NCI-H524 (cell line): ENCODE measurements at regions not wholly inside any gene's neighbourhood (a gene's known extent, or its start where the extent isn't known, plus 50 kb on each side); places are given as distances from the start of the nearest gene placed in this dataset.
"Not testable (repeated sequence)": the region's sequence is repeated elsewhere in the genome, so short reads cannot be mapped to it uniquely, and the experiment has no call there.

Experiments used
- DNase-seq, 2 experiments: peaks; one replicate each; lab custom pipeline; 2025; lab: John Stamatoyannopoulos, UW

GRCh38 chr10:9038146-9038714 is 983.7 kb downstream of the GATA3 start:
- peak in 1 of 2 experiments; percentile 39 for DNase-seq

- DNase-seq = no peak
These were observed 989.0 kb downstream of the GATA3 start for GRCh38 chr10:9043466-9043865.

GRCh38 chr10:9045311-9045710 is 990.8 kb downstream of the GATA3 start:
- no peak for DNase-seq

GRCh38 chr10:9051328-9051974 is 997.0 kb downstream of the GATA3 start:
- DNase-seq = no peak

- no peak for DNase-seq
These were observed 998.3 kb downstream of the GATA3 start for GRCh38 chr10:9052767-9053166.

DNA sequence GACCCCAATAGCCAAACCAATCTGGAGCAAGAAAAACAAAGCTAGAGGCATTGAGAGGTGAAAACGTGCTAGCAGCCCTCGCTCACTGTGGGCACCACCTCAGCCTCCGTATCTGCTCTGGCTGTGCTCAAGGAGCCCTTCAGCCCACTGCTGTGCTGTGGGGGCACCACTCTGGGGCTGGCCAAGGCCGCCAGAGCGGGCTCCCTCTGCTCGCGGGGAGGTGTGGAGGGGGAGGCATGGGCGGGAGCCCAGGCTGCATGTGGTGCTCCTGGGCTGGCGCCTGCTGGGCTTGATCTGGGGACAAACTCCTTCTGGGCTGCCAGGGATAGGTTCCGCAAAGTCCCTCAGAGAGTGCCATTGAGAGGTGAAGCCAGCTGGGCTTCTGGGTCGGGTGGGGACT is 1002.0 kb downstream of the GATA3 start:
- no peak for DNase-seq

- DNase-seq = not testable (repeated sequence)
These were observed 1002.8 kb downstream of the GATA3 start for GRCh38 chr10:9057293-9057692.

- DNase-seq = no peak
These were observed 1005.8 kb downstream of the GATA3 start for GRCh38 chr10:9060314-9060713.

DNA sequence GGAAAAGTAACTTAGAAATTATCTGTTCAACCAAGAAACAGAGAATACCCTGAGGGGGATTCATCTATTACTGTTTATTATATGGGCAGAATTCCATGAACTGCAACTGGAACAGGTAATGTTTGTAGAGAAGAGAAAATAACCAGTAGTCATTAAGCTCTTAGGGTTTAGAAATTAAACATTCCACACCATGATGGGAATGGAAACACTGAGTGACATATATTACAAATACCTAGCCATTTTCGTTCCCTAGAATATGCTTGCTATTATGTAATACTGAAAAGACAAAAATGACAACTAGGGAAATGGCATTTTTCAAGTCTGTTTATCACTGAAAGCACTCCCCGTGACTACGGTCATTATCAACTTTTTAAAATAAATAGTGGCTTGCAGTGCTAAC is 1007.4 kb downstream of the GATA3 start:
- DNase-seq = no peak

DNA sequence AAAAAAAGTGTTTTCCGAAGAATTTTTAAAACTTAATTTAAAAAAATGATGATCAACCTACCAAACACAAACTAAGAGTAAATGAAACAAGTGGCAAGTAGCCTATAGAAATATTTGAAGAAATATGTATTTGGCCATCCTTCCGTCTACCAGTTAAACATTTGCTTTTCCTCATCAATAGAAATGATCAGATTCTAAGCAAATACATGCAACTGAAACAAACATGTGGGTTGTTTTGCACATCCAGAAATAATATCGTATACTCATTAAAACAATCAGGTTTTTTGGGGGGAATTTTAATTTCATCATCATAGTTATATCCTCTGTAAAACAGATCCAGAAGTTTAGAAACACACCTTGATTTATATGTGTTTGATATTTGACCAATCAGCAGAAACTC is 1011.7 kb downstream of the GATA3 start:
- no peak for DNase-seq

DNA sequence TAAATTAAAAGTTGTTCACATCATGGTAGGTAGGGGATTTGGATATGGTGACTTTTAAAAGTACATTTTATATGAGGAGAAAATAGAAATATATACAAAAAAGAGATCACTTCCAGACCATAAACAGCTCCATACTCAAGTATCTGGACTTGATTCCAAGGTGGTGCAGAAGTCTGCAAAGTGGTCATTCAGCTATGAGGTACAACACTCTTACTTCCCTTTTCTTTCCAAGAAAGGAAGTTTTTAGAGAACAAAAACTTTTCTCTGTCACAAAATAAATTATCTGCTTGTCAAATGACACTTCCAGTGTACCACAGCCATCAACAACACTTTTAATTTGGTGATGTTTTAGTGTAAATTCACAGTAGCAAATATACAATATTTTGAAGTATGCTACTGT is 1013.5 kb downstream of the GATA3 start:
- DNase-seq = no peak

GRCh38 chr10:9069136-9069535 is 1014.6 kb downstream of the GATA3 start:
- DNase-seq = no peak

GRCh38 chr10:9075420-9075819 is 1020.9 kb downstream of the GATA3 start:
- no peak for DNase-seq

DNA sequence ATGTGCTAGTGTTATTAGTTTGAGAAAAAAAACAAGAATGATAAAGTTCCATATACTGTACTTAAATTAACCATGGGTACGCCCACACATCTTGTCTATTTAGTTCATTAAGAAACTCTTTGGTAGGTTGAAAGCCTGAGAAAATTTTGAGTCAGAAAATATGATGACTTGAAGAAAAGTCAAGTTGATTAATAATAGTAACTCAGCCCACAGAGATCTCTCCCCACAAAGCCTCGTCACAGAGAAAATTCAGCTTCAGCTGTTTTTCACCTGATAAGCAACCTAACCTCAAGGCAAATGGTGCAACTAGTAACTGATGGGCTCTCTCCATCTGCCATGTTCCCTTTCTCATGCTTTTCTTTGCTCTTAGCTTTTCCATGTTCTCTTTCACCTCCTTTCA is 1021.6 kb downstream of the GATA3 start:
- no peak for DNase-seq

DNA sequence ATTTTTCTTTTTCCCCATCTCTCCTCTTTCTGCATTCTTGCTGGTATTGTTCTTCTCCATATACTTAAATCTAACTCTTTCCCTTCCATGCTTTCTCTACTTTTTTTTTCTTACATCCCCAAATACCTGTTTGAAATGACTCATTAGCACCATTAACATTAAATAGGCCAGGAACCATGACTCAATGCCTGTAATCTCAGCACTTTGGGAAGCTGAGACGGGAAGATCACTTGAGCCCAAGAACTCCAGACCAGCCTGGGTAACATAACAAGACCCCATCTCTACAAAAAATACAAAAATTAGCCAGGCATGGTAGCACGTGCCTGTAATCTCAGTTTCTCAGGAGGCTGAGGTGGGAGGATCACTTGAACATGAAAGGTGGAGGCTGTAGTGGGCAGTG is 1026.8 kb downstream of the GATA3 start:
- DNase-seq = no peak

- DNase-seq = no peak
These were observed 1027.5 kb downstream of the GATA3 start for GRCh38 chr10:9081961-9082360.

- no peak for DNase-seq
These were observed 1037.1 kb downstream of the GATA3 start for GRCh38 chr10:9091530-9092093.

- no peak for DNase-seq
These were observed 1041.8 kb downstream of the GATA3 start for GRCh38 chr10:9096288-9096687.

- no peak for DNase-seq
These were observed 1042.9 kb downstream of the GATA3 start for GRCh38 chr10:9097206-9097990.

- no peak for DNase-seq
These were observed 1043.5 kb downstream of the GATA3 start for GRCh38 chr10:9097991-9098306.

DNA sequence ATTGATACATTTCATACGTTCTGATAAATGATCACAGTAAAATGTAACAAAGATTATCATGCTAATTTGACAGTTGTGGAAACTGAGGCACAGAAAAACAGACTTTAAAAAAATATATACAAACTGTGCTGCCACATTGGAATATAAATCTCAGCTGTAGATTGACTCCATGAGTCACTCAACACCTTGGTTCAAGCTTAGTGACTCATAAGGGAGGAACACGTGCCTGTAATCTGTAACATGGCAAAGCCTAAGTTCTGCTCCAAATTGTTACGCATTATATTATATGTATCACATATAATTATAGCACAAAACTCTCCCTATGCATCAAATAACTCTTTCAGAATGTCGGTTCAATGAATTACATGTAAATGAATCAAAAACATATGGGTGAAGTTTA is 1047.5 kb downstream of the GATA3 start:
- DNase-seq = no peak

GRCh38 chr10:9103301-9103700 is 1048.8 kb downstream of the GATA3 start:
- DNase-seq = peak in 1 of 2 experiments; percentile 15

DNA sequence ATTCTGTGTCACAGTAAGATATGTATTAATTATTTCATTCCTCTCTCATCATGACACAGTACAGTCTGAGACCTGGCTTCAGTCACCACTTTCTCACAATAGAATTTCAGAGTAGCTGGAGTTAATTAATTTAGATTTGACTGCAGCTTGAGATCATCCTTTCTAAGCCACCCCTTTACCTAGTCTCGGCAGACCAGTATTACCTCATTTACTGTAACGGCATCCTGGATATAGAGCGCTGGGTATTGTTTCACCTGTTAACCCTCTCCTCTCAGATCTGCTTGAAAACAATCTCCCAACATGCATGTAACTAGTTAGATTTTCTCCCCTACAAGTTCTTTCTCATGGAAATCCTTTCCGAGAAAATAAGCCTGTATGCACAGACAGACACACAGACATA is 1057.5 kb downstream of the GATA3 start:
- no peak for DNase-seq
